Superior temporal gyrus (tissue), 1 donor: ENCODE measurements at regions not wholly inside any gene's neighbourhood (a gene's known extent, or its start where the extent isn't known, plus 50 kb on each side); places are given as distances from the start of the nearest gene placed in this dataset.

Experiments used
- DNase-seq: peaks from one replicate; pipeline ENCODE4 v3.0.0-alpha.2; 2016; ENCODE audit errors: extremely low spot score

GRCh38 chr7:25805027-25805687, 346.8 kb upstream of the NFE2L3 start:
- DNase-seq, result no peak

- no peak for DNase-seq
Measured at GRCh38 chr7:25807086-25807611, 344.8 kb upstream of the NFE2L3 start.

- DNase-seq, result no peak
Measured at GRCh38 chr7:25809441-25809840, 342.6 kb upstream of the NFE2L3 start.

DNA sequence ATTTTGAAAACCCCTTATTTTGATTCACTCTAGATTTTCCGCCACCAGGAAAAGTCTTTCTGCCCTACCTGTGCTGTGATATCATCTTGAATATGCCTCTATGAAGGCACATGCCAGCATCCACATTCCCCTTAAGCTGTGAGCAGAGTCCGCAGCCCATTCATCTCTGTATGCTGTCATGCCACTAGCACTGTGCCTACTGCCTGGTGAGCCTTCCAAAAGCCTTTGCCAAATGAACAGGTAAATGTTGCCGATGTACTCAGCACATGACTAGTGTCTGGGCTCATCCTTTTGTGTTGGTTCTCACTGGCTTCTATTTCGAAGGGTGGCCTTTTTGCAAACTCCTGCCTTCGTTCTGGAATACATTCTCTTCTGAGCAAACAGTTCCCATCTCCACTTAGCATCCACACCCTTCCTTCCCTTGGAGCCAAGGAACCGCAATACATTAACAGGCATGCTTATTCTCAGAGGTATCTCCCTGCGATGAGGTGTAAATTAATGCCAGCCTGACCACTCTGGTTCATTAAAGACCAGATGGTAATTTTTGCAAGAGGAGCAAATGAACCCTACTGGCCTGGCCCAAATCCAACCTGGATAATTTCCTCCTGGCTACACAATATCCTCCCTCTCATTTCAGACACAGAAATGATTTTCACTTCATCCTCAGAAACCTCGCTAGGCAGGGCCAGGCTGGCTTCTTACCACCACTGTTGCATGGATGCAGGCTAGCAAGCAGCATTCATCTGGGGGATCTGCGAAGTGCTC, 339.7 kb upstream of the NFE2L3 start:
- DNase-seq, result no peak

GRCh38 chr7:25813381-25813780, 338.6 kb upstream of the NFE2L3 start:
- DNase-seq, result no peak

DNA sequence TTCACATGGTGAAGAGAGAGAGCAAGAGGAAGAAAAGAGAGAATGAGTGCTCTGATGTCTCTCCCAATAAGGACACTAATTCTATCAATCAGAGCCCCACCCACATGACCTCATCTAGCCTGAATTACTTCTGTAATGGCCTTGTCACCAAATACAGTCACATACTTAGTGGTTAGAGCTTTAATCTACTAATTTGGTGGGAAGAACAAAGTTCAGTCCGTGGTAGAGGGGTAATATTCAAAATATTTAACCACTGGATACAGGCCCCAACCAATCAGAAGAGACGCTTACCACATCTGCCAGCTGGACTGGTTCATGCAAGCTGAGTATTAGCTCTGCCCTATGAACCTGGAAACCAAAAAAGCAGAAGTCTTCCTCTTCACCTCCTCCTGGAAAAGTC, 336.3 kb upstream of the NFE2L3 start:
- DNase-seq, result no peak

GRCh38 chr7:25820432-25821040, 331.5 kb upstream of the NFE2L3 start:
- DNase-seq, result no peak

- DNase-seq, result no peak
Measured at GRCh38 chr7:25821225-25821624, 330.8 kb upstream of the NFE2L3 start.

DNA sequence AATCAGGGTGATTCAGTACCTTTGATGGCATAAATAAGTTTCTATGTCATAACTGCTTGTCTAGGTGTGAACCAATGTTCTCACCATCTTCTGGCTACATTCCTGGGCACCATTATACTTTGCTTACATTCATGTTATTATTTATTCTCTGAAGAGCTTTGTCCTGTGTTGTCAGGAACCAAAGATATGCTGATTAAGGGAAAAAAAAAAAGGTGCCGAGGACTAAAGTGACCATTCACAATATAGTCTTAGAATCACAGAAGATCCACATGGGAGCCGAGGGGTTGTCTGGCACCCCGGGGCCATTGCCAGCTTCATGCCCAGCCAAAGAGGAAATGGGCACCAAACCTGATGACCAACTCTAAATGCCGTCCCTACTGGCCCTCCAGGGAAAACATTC, 329.2 kb upstream of the NFE2L3 start:
- no peak for DNase-seq

DNA sequence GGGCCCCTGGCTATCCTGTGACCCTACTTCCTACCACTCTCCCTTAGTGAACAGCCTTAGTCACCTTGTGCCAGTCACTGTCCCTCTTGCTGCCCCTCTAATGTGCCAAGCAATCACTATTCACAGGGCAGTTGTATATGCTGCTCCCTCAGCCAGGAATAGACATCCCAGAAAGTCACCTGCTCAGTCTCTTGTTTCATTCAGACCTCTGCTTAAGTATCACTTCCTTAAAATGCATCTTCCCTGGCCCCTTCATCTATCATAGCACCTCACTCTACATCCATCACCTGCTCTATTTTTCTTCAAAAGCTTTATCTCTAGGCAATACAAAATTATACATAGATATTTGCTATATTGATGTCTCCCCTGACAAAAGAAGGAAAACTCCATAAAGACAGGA, 328.4 kb upstream of the NFE2L3 start:
- no peak for DNase-seq

DNA sequence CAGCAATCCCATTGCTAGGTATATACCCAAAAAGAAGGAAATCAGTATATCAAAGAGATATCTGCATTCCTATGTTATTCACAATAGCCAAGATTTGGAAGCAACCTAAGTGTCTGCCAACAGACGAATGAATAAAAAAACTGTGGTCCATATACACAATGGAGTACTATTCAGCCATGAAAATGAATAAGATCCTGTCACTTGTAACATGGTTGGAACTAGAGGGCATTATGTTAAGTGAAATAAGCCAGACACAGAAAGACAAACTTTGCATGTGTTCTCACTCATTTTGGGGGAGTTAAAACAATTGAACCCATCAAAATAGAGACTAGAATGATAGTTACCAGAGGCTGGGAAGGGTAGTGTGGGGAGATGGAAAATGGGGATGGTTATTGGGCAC, 323.5 kb upstream of the NFE2L3 start:
- DNase-seq, result no peak

- DNase-seq, result no peak
Measured at GRCh38 chr7:25829663-25830062, 322.3 kb upstream of the NFE2L3 start.

GRCh38 chr7:25830215-25830614, 321.8 kb upstream of the NFE2L3 start:
- DNase-seq, result no peak

DNA sequence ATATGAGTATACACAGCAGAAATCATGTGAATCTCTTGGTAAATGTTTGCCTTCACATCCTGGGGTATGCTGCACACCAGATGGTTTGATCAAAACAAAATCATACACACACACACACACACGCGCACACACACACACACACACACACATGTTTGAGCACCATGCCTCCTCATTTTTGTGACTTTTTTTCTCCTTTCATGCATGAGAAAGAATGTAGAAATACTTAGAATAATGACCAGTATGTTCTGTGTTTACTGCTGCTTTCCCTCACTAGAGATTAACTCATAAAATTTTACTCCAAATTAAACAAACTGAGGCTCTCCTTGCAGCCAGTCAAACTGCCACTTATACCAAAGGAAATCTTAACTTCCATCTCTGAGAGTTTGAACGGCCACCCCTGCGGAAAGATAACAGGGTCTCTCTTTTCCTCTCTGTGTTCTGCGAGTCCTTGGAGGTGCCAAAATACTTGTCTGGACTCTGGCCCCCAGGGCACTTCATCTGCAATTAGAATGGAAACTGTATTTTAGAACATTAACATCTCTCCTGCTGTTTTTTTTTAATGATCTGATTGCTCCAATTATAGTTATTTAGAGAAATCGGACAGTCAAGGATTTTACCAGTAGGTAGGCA, 320.8 kb upstream of the NFE2L3 start:
- no peak for DNase-seq

GRCh38 chr7:25831831-25832411, 320.1 kb upstream of the NFE2L3 start:
- peak; percentile 55 for DNase-seq

DNA sequence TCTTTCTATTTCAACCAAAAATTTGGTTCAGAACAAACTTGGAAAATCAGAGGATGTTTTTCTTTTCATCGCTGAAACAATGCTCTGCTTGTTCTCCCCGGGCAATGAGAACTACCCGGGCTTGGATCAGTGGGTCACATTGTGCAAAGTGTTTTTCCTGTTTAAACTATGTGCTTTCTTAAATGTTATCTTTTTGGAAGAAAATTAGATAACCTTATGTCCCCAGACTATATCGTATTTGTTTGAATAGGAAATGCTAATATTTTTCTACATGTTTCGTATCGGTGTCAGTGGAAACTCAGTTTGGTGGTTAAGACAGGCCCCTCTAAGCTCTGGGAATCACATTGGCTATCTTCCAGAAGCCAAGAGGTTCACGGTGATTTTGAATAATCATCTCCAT, 319.5 kb upstream of the NFE2L3 start:
- peak; percentile 84 for DNase-seq

GRCh38 chr7:25832929-25833328, 319.1 kb upstream of the NFE2L3 start:
- no peak for DNase-seq

DNA sequence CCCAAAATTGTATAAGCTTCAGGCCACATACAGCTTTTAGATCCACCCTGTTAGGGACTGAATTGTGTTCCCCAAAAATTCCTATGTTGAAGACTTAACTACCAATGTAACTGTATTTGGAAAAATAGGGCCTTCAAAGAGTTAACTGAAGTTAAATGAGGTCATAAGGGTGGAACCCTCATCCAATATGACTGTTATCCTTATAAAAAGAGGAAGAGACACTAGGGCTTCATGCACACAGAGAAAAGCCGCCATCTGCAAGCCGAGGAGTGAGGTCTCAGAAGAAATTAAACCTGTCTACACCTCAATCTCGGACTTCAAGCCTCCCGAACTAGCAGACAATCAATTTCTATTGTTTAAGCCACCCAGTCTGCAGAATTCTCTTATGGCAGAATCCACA, 317.9 kb upstream of the NFE2L3 start:
- no peak for DNase-seq

DNA sequence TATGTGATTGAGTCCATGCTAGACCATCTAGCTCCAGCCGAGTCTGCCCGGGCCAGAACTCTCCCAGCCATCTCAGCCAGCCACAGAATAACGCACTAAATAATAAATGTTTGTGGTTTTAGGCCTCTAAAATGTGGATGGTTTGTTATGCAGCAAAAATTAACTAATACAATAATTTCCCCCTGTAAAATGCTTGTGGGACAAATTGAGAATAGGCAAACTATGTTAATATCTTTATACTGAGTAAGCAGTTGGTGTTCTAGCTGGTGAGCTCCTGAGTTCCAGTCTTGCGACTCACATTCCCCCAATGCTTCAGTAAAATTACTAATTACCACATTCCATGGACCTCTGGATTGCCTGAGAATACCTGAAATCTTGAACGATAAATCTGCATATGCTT, 316.8 kb upstream of the NFE2L3 start:
- no peak for DNase-seq

GRCh38 chr7:25839084-25839769, 312.8 kb upstream of the NFE2L3 start:
- no peak for DNase-seq

DNA sequence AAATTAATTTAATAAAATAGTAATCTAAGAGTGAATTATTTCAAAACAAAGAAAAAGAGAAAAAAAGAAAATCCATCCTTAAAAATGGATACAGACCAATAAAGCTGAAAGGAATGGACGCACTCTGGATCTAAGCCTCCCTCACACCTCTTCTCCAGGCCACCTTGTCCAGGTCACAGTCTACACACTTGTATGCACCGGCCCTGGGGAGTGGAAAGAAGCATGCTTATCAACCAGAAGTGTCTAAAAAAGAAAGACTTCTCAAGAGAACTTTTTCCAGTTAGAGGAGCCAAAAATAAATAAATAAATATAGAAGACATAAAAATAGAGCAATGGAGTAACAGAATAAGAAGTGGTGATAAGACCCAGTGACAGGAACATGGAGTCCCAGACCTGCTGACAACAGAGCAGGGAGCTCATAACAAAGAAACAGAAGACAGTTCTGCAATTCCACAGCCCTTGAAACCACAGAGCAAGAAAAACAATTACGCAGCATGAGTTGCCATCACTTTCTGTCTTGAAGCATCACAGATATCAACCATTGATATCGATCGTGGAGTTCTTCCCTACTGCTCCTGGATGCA, 311.7 kb upstream of the NFE2L3 start:
- DNase-seq, result no peak
